GM12875 (cell line): ENCODE measurements at regions not wholly inside any gene's neighbourhood (a gene's known extent, or its start where the extent isn't known, plus 50 kb on each side); places are given as distances from the start of the nearest gene placed in this dataset.

Experiments used
- H3K4me3 ChIP-seq: one replicate; pipeline ENCODE4 v1.5.1; 2011; ENCODE audit warnings: low read depth, low read length, control low read depth
- TF ChIP-seq, protein P1 (sequence below): IDR thresholded peaks from 2 replicates; pipeline ENCODE4 v1.5.1; 2011; ENCODE audit warnings: low read depth, mild to moderate bottlenecking, control low read depth, inconsistent platforms, low read length, moderate library complexity, borderline replicate concordance; ENCODE audit not compliant: insufficient read depth

DNA sequence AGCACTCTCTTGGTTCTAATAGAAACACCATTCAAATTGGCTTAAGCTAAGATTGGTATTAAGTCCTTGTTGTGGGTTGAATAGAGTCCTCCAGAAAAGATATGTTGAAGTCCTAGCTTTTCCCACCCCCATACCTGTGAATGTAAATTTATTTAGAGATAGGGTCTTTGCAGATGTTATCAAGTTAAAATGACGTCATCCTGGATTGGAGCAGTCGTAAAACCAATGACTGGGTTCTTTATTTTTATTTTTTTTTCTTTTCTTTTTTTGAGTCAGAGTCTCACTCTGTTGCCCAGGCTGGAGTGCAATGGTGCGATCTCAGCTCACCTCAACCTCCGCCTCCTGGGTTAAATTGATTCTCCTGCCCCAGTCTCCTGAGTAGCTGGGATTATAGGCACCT is 658.6 kb upstream of the RBFOX1 start:
- TF ChIP-seq, protein P1, sequence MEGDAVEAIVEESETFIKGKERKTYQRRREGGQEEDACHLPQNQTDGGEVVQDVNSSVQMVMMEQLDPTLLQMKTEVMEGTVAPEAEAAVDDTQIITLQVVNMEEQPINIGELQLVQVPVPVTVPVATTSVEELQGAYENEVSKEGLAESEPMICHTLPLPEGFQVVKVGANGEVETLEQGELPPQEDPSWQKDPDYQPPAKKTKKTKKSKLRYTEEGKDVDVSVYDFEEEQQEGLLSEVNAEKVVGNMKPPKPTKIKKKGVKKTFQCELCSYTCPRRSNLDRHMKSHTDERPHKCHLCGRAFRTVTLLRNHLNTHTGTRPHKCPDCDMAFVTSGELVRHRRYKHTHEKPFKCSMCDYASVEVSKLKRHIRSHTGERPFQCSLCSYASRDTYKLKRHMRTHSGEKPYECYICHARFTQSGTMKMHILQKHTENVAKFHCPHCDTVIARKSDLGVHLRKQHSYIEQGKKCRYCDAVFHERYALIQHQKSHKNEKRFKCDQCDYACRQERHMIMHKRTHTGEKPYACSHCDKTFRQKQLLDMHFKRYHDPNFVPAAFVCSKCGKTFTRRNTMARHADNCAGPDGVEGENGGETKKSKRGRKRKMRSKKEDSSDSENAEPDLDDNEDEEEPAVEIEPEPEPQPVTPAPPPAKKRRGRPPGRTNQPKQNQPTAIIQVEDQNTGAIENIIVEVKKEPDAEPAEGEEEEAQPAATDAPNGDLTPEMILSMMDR = no peak
- H3K4me3 ChIP-seq = no peak overlapping the region

DNA sequence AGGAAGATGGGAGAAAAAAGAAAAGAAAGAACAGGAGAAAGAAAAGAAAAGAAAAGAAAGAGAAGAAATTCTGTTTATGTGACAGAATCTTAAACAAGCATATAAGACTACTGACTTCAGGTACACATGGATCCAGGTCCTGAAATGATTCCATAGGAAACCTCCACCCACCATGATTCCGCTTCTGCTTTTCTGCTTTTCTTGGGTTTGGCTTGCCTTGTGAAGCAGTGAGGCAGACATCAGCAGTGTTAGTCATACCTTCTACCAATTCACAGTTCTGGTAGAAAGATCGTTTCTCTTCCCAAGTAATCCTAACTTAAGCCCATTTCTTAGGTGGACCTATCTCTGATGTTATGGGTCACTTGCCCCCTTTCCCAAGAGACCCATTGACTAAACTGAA is 660.1 kb upstream of the RBFOX1 start:
- TF ChIP-seq, protein P1 = no peak
- H3K4me3 ChIP-seq = no peak overlapping the region

DNA sequence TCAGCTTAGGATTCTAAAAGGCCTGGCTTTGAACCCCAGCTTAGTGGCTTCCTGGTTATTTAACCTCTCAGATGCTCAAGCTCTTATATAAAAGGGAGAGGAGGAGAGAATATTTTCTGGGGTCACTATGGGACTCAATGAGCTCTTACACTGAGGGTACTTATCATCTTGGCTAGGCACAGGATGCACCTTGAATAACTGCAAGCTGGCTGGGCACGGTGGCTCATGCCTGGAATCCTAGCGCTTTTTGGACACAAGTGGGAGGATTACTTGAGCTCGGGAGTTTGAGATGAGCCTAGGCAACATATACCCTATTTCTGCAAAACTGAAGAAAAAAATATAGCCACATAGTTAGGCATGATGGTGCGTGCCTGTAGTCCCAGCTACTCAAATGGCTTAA is 665.3 kb upstream of the RBFOX1 start:
- TF ChIP-seq, protein P1 = no peak
- no peak overlapping the region for H3K4me3 ChIP-seq

DNA sequence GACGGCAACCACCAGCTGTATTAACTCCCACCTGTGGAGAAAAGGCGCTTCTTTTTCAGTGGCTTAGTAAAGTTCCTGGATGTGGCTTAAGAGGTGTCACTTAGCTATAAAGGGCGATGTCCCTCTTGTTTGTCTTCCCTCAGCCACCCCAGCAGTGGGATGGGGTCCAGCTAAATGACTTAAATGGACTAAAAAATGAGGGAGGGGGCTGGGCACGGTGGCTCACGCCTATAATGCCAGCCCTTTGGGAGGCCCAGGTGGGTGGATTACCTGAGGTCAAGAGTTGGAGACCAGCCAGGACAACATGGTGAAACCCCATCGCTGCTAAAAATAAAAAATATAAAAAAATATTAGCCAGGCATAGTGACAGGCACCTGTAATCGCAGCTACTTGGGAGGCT is 667.5 kb upstream of the RBFOX1 start:
- no peak overlapping the region for H3K4me3 ChIP-seq
- TF ChIP-seq, protein P1 = no peak

DNA sequence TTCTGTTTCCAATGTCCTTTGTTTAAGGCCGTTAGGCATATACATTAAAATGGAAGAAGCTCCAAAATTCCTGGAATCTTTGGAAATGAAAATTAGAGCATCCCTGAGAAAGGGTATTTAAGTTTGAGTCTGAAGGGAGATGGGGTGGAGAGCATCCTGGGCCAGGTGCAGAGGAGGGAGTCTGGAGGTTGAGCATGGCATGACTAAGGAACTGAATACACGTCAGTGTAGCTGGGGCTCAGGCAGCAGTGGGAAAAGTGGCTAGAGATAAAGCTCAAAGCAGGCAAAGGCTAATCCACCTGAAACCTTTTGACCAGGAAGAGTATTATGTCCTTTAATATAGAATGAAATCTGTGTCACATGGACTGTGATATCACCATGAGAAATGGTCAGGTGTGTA is 669.0 kb upstream of the RBFOX1 start:
- TF ChIP-seq, protein P1 = no peak
- H3K4me3 ChIP-seq = no peak overlapping the region

DNA sequence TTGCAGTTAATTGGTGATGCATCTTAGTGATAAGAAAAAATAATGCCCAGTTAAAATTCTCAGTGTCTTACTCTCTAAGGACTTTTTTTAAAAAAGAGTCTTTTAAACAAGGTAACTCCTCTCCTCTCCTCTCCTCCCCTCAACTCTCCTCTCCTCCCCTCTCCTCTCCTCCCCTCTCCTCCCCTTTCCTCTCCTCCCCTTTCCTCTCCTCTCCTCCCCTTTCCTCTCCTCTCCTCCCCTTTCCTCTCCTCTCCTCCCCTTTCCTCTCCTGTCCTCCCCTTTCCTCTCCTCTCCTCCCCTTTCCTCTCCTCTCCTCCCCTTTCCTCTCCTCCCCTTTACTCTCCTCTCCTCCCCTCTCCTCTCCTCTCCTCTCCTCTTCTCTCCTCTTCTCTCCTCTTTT is 675.9 kb upstream of the RBFOX1 start:
- no peak overlapping the region for H3K4me3 ChIP-seq
- TF ChIP-seq, protein P1 = no peak

DNA sequence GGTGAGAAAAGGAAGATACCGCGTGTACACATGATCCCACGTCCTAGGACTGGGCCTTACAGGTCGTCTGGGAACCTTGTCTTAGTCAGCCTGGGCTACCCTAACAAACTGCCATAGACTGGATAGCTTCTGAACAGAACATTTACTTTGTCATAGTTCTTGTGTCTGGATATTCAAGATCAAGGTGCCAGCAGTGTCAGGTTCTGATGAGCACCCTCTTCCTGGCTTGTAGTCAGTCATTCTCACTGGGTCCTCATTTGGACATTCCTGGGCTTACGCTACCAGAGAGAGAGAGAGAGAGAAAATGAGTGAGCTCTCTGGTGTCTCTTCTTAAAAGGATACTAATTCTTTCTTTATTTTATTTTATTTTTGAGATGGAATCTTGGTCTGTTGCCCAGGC is 685.8 kb upstream of the RBFOX1 start:
- no peak overlapping the region for H3K4me3 ChIP-seq
- TF ChIP-seq, protein P1 = no peak
